Germinal center (tissue), 1 donor: ENCODE measurements at regions not wholly inside any gene's neighbourhood (a gene's known extent, or its start where the extent isn't known, plus 50 kb on each side); places are given as distances from the start of the nearest gene placed in this dataset.
"Not testable (repeated sequence)": the region's sequence is repeated elsewhere in the genome, so short reads cannot be mapped to it uniquely, and the experiment has no call there.

Experiments used
- DNase-seq: peaks from one replicate; pipeline ENCODE4 v3.0.0; 2012; ENCODE audit warnings: mixed read lengths, low spot score

DNA sequence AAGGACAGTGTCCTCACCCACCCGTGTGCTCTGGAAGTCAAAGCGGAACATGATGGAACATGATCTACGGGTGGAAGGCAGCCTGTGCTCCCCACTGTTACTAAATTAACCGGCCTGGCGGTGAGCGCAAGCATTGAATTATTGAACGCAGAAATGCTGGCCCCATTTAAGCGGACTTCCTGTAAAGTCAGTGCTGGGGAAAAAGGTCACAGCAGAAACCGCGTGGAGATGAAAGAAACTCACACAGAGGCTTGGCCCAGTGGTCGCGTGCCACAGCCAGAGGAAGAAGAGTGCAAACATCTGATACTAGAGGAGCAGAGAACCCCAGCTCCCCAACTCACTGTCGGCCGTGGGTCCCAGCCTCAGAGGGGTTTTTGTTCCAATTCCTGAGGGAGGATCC lies 321.2 kb downstream of the ADGRD1 start:
- no peak for DNase-seq

DNA sequence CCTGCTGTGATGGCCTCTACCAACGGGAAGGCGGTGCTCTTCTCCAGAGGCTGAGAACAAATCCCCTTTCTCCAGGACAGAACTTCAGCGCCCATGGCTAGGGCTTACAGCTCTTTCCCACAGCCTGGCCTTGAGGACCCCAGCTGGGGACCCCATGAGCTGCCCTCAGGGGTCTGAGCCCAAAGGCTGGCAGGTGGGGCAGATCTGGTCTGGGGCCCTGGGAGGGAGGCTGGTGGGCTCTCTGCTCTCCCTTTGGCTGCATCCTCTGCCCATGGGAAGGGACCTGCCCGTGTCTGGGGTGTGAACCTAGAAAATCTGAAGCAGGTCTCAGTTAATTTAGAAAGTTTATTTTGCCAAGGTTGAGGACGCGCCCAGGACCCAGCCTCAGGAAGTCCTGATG lies 322.1 kb downstream of the ADGRD1 start:
- no peak for DNase-seq

GRCh38 chr12:131276501-131277185 lies 322.9 kb downstream of the ADGRD1 start:
- no peak for DNase-seq

- not testable (repeated sequence) for DNase-seq
Observed at GRCh38 chr12:131277186-131278091, 323.7 kb downstream of the ADGRD1 start.

DNA sequence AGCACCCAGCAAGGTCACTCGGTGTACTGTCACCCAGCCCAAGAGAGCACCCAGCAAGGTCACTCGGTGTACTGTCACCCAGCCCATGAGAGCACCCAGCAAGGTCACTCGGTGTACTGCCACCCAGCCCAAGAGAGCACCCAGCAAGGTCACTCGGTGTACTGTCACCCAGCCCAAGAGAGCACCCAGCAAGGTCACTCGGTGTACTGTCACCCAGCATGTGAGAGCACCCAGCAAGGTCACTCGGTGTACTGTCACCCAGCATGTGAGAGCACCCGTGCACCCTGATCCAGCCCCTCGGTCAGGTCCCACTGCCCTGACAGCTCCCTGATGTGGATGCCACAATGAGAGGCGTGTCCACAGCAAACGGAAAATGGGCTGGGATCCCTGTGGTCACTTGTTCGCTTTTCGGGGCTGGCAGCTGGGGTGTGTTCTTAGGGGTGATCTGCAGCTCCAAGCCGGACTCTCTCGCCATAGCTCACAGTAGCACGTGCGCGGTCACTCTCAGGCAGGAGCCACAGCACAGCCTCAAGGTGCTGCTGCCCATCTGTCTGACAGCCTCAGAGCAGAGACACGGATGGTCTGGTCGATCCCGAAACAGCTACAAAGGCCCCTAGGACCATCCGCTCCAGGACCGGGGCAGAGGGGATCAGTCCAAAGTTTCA lies 324.9 kb downstream of the ADGRD1 start:
- DNase-seq, result not testable (repeated sequence)

- DNase-seq, result no peak
Observed at GRCh38 chr12:131279281-131279921, 325.7 kb downstream of the ADGRD1 start.

- DNase-seq, result no peak
Observed at GRCh38 chr12:131280426-131280825, 326.7 kb downstream of the ADGRD1 start.

DNA sequence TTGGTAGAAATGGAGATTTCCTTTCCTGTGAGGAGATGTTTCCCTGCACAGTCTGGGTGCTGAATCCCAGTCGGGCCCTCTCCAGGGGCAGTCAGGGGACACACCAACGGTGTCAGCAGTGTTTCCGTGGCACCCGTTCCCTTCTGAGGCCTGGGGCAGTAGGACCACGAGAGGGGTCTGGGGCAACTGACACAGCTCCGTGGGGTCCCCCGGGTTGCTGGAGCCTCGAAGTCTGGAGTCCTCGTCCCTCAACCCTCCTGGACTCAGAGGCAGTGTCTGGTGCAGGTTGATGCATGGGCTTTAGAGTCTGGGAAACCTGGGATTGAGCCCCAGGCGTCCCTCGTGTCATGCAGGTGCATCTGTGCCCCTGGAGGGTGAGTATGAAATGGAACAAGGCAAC lies 327.3 kb downstream of the ADGRD1 start:
- no peak for DNase-seq

DNA sequence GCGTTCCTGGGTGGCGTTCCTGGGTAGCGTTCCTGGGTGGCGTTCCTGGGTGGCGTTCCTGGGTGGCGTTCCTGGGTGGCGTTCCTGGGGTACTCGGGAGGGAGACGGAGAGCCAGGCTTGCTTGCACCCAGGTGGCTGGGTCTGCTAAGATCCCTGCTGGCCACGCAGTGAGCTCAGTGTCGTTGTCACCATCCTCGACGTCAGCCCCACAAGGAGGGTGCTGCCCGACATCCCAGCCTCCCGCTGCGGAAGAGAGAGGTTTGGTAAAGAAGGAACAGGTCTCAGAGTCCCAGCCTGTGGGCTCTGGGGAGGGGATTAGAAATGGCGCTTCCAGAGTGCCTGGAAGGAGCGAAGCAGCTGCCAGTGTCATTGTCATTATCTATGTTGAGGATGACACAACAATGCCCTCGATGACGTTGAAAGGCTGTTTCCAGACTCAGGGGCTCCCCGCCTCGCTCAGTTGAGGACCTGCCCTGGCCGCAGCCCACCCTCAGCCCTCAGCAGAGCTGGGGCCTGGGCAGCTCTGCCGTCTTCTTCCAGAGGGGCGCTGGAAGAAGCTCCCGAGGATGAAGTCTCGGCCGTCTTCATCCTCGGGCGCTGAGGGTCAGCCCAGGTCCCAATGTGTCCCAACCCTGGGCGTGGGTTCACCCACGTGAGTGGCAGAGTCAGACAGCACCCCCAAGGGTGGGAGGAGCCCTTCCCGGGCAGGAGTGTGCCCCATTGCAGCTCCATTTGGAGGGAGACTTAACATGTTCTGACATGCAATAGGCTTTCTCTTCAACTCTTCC lies 328.8 kb downstream of the ADGRD1 start:
- no peak for DNase-seq

- DNase-seq, result no peak
Observed at GRCh38 chr12:131283191-131283861, 329.6 kb downstream of the ADGRD1 start.

DNA sequence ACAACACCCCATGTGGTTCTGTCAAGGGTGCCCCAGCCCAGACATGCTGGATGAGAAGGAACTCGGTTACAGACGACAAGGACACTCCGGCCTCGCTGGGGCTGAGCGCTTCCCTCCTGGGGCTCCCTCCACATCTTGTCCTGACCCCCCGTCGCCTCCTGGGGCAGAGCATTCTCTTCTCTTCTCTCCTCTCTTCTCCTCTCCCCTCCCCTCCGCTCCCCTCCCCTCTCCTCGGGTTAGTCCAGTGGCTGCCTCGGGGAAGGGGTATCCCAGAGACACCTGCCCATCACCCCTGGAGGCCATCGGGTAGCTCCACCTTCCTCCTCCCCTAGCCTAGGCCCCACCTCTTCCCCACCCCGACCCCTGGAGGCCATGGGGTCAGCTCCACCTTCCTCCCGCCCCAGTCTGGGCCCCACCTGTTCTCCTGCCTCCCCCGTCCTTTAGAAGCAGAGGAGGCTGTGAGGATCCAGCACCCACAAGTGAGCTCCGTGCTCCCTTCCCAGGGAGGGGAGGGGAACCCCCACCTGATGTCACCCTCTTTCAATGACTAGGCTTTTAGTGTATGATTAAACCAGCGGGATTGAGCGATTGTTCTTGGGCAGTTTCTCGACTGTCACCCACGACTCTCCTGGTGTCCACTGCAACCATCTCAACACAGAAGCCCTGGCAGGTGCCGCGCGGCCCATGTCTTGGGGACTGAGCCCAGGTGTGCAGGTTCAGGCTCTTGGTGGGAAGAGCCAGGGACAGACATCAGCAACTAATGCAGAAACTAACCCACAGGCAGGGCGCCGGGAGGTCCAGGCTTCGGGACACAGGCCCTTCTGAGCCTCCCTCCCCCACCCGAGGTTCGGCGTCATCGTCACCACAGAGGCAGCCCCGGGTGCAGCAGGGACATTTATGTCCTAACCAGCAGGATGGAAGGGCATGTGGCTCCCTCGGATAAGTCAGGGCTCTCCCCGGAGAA lies 330.4 kb downstream of the ADGRD1 start:
- not testable (repeated sequence) for DNase-seq

DNA sequence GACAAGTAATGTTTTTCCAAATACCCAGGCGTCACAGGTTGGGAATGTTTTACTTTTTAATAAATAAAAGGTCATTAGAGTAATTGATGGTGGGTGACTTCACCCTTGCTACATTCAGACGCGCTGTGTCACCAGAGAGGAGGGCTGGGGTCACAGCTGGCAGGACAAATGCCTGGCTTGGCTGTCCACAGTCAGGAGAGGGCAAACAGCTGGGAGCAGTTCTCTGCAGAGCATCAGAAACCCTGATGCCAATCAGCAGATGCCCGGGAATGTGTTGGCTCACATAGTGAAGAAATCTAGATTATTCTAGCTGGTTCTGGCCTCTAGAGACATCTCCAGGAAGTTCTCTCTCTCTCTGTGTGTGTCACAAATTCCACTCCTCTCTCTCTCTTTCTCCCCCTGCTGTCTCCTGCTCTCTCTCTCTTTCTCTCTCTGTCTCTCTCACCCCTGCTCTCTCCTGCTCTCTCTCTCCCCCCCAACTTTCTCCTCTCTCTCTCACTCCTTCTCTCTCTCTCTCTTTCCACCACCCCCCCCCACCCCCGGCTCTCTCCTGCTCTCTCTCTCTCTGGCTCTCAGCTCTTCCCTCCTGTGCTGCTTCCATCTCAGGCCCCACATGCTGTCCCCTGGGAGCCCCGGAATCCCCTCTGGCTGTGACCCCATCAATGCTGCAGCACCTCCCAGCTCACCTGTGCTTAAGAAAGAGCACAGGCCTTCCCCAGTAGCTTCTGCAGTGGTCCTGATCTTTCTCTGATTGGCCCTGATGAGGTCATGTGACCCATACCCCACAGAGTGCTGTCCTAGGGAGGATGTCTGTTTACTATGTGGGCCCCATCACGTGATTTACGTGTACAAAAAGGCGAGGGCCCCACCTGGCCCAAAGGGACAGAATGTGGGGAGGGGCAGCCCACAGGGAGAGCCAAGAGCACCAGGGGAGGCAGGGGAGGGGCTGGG lies 331.5 kb downstream of the ADGRD1 start:
- DNase-seq, result not testable (repeated sequence)

- not testable (repeated sequence) for DNase-seq
Observed at GRCh38 chr12:131285905-131286295, 332.2 kb downstream of the ADGRD1 start.

GRCh38 chr12:131286301-131286700 lies 332.6 kb downstream of the ADGRD1 start:
- not testable (repeated sequence) for DNase-seq

GRCh38 chr12:131287015-131287937 lies 333.6 kb downstream of the ADGRD1 start:
- no peak for DNase-seq

DNA sequence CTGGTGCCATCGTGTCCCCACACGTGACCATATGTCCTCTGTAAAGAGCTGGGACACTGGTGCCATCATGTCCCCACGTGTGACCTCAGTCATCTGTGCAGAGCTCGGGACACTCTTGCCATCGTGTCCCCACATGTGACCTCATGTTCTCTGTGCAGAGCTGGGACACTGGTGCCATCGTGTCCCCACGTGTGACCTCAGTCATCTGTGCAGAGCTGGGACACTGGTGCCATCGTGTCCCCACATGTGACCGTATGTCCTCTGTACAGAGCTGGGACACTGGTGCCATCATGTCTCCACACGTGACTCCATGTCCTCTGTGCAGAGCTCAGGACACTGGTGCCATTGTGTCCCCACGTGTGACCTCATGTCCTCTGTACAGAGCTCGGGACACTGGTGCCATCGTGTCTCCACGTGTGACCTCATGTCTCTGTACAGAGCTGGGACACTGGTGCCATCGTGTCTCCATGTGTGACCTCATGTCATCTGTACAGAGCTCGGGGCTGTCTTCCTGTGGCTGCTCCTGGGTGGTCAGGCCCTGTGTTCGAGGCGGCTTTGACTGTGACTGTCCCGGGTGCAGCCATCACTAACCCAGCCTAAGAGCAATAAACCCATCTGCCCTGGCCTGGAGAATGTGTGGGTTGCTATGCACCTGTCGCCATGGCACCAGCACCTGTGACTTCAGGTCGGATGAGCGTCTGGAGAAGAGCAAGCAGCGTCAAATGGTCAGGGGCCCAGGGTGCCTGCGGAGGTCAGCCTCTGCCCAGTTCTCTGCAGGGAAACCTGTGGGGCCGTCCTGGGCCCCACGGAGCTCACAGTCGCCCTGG lies 334.4 kb downstream of the ADGRD1 start:
- DNase-seq, result no peak
